Dermis blood vessel endothelial cell (primary cell): ENCODE measurements at regions not wholly inside any gene's neighbourhood (a gene's known extent, or its start where the extent isn't known, plus 50 kb on each side); places are given as distances from the start of the nearest gene placed in this dataset.

Experiments
- DNase-seq: peaks from one replicate; pipeline ENCODE4 v3.0.0; 2010

DNA sequence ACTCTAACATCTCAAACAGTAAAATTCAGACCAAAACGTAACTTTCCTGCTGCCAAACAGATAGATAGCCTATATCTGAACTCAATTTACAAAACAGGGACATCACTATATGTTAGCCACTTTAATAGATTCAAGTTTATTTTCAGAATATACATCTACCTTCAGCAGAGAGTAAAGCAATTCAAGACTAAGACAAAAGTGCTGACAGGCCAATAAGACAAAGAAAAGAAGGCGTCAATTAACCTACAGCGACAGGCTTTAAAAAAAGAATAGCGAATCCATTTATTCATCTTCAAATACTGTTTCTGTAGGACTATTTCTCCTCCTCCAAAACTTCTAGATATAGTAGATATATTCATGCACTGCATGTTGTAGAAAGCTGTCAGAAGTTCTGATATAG lies 333.0 kb downstream of the GRB14 start:
- no peak for DNase-seq

DNA sequence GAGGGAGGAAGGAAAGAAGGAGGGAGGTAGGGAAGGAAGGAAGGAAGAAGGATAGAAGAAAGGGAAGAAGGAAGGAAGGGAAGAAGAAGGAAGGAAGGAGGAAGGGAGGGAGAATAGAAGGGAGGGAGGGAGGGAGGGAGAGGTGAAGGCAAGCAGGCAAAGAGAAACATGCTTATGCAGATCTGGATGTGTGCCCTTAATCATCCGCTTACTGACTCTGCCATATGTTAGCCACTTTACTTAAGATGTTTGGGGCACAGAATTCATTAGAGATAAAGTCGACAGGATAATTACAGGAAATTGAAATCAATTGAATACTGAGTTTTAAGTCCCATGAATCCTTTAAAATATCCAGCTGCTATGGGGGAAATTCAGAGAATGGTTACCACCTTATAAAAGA lies 334.2 kb downstream of the GRB14 start:
- no peak for DNase-seq

DNA sequence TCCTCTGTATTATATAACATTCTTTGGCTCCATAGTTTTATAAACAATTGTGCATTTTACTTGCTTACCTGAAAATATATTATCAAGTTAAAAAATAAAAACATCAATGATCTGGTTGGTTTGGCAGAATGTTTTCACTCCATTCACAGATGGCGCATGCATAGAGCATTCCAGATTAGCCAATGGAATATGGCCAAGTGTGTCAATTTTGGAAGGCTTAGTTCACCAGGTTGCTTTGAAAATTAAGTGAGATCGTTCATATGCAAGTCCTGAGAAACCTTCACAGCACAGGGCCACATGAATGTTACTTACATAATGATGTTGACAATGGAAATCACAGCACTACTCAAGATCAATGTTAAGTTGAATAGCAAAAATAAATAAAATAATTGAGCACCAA lies 335.7 kb downstream of the GRB14 start:
- DNase-seq = no peak

DNA sequence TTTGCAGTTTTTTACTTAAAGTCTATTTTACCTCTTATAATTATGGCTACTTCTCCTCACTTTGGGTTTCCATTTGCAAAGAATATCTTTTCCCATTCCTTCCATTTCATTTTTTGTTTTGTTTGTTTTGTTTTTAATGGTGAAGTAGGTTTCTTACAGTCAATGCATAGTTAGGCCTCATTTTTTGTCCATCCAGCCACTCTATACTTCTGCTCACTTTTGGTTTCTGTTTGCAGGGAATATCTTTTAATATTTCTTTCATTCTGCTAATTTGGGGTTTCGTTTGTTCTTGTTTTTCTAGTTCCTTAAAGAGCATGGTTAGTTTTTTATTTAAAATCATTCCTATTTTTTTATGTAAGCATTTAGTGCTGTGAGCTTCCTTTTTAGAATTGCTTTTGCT lies 339.4 kb downstream of the GRB14 start:
- DNase-seq = no peak

DNA sequence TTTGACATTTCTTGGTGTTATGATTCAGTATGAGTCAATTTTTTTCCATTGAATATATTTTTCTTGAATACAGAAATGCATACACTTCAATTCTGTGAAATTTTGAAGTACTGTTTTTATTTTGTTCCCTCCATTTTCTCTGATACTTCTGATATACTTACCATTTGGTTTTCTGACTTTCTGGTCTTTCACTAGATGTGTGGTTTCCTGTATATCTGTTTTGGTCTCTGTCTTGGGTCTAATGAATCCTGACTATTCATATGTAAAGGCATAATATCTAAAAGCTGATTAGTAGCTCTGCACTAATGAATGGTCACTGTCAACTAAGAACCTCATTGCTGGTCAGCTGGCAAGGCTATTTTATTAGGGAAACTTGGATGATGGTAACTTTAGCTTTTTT lies 345.6 kb downstream of the GRB14 start:
- no peak for DNase-seq

DNA sequence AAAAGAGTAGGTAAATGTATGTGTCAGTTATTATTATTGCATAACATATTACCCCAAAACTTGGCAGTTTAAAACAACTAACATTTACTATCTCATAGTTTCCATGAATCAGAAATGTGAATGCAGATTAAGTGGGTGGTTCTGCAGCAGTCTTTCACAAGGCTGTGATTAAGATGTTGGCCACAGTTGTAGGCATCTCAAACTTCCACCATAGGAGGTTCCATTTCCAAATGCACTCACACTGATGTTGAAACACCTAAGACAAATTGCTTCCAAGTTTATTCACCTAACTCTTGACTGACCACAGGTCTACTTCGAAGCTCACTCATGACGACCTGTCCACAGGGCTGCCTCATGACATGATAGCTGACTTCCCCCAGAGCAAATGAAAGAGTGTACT lies 360.8 kb downstream of the GRB14 start:
- no peak for DNase-seq

DNA sequence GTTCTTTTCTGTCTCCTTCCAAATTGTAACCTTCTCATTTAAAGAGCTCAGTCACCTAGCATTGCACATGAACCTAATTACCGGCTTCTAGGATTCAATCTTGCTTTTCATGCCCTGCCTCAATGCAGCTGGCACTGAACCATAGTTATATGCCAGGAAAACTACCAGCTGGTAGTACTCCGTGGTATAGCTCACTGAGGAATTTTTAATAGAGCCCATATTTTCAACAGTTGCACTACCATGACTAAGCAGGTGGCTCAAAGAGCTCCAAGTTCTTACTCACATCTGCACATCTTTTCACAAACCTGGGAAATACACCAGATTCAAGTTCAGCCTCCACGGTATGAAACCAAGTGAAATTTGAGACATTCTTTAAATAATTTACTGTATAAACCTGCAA lies 363.5 kb downstream of the GRB14 start:
- no peak for DNase-seq

DNA sequence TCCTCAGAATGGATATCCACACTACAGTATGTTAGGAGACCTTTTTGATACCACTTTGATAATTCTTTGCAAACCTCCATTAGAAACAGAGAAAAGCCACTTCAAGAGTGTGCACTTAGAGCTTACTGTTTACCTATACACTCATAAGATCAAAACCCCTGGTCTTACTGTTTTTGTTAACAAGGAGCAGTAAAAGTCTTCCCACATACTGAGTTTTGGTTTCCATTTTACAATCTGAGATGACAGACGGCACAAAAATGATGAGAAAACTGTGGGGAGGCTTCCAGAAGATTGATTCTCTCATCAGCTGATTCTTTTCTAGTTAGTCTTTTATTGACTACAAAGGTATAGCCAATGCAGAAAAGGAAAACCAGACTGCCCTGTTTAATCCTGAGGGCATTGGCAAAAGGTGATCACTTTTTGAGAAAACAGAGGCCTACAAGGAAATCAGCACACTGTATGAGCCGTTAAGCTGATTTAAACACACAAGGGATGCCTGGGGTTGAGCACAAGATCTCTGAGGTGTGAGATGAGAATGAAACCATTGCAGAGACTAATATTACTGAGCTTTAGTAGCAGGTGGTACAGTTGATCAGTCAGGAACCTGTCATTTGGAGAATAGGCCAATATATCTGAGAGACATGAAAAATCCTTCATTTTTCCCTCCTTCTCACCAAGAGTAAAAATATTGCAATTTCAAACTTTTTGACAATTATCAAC lies 368.6 kb downstream of the GRB14 start:
- DNase-seq = no peak

DNA sequence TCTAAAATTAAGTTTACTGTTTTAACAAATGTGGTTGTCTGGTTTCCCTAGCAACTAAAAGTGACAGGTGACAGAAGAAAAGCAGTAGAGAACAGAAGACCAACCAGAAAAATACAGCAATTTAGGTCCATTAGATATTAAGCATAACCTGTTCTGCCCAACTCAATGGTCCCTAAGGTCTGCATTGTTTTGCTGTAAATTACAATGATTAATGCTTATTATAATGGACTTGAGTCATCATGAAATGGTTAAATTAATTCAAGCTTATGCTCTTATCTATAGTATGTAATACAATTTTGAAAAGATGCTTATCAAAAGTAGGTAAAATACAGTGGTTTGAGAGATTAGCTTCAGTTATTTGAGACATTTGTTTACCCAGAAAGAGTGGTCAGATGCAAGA lies 378.0 kb downstream of the GRB14 start:
- no peak for DNase-seq

DNA sequence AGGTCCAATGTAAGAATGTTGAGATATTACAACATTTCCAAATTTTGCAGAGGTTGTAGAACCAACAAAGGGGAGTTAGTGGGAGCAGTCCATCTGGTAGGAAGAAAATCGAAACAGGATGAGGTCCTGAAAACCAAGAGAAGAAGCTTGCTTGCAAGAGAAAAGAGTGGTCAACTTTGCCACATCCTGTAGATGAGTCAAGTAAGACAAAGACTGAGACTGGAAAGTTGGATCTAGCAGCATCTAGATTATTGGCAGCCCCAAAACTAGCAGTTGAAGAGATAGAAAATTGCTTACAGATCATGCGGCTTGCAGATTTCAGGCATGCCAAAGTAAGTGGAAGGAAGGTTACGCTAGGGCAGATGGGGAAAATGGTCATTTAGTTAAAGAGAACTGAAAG lies 378.9 kb downstream of the GRB14 start:
- DNase-seq = no peak

DNA sequence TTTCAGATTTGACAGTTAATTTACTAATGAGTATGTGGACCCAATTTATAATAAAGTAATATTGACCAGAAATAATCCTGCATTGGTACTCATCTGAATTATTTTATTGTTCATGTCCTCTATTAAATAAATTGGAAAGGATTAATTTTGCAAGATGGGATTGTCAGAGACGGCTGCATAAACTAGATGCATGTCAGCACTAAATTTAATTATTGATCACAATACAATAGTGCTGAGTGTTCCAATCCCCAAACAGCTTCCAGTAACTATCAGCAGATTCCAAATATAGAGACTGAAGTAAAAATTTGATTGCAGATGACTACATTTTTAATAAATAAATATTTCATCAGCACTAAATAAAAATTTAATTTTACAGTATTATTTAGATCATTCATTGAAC lies 387.2 kb downstream of the GRB14 start:
- DNase-seq = no peak

DNA sequence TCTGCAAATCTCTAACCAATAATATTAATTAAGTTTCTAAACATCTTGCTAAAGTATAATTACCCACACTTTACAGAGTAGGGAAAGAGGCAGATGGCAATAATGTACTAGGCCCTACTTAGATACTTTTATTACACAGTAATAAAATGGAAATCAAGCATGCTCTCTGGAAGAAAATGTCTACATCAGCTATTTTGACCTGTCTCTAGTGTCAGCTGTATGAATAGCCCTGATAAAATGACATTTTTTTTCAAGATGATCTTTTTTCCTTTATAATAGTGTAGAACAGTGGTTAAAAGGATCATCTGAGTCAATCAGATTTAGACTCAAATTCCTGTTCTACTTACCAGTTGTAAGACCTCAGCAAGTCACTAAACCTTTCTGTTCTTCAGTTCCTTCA lies 397.3 kb downstream of the GRB14 start:
- DNase-seq = no peak

DNA sequence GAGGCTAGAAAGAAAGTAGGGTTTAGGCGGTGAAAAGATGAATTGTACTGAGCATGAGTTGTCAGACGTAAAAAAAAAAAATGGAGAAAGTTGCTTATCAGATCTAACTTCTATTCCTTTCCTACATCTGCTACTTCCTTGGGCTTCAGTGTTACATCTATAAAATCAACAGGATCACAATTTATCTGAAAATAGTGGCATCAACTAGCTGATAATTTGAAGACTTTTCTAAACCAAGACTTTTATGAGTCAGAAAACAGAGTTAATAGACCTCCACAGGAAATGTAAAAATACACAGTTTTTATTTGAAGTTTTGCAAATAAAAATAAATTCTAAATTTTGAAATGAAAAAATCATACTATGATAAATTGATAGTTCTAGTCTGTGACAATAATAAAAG lies 399.8 kb downstream of the GRB14 start:
- DNase-seq = no peak

DNA sequence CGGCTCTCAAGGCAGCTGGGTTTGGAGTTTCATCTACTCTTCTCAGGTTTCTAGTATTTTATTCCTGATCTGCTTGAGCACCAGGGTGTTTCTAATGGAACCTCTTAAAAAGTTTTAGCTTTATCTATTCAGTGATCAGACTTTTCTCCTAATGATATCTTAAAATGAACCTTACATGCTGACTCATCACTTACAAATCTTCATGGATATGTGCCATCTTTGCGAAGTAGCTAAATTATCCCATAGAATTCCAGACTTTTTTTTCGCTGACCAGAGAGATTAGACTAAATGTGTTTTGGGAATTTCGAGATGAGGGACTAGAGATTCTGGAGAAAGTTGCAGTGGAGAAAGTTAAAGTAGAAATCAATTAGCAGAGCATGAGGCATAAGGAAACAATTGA lies 401.0 kb downstream of the GRB14 start:
- DNase-seq = no peak

DNA sequence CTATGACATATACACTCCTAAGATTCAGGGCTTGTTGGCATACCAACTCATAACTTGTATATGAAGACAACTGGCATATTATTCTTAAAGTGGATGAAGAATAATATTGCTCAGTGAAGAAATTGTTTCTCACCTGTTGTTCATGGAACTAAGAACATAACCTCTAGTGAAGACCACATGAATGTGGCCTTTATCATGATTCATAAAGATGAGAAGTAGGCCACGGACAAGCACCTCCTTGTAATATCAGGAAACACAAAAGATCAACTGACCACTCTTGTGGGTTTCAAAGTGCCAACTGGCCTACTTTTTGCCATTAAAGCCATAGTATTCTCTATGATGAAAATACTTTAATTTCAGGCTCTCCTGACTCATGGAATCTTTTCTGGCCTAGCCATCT lies 407.4 kb downstream of the GRB14 start:
- no peak for DNase-seq

DNA sequence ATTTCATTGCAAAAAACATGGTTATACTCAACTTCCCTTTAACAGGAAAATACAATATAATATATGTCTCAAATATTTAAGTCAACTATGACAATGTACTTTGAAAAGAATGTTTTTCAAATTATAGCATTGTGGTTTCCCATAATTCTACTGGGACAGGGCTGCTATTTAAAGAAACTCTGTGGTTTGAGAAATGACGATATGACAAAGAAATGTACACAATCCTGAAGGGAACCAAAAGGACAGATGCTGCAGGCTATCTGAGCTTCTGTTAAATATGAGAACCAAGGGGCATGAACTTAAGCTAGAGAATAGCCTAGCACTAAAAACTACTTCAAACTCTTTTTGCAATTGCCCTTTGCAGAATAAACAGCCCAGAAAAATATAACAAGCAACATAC lies 415.9 kb downstream of the GRB14 start:
- no peak for DNase-seq

DNA sequence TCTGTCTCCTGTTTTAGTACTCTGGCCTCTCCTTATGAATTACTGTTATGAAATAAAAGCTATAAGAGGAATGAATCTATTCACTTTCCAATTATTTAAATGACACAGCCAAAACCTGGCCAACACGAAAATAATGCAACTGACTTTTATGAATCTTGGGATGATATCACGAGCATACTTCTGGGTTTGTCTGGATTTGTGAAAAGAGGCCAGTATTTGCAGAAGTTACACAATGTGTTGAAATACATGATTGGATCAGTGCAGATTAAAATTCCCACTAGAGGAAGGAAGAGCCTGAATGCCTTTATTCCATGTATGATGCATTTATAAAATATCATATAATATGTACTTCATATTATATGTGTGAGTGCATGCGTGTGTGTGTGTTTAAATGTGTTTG lies 418.2 kb downstream of the GRB14 start:
- DNase-seq = no peak

DNA sequence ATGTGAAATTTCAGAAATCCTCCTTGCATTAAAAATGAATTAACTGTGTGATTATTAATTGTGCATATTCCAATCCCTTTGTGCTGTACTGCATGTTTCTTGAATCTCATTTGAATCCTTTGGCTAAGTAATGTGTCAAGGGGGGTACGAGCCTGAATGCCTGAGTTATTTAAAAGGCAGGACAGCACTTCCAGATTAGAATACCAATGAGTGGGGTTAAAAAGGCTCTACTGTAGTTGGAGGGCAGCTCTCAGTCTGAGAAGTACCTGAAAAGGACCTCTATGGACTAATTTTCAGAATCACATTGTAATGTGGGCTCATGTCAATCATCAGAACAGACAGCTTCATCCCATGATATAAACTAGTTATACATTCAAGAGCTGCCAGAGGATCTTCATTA lies 423.0 kb downstream of the GRB14 start:
- DNase-seq = no peak

DNA sequence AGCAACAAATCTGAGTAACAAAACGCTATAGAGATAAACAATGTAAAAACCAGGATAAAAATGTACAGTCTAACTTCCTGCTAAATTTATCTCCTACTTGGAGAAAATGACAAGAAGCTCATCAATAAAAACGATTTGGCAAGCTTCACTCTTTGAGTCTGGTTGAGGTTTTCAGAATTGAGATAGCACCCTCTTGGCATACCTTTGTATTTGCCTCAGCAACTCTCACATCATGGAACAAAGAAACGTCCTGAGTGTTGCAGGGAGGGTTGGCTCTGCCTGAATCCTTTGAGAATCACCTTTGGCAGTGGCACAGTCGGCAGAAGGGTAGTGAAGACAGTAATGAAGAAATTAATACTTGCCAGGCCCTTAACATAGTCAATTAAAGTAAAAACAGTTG lies 430.6 kb downstream of the GRB14 start:
- no peak for DNase-seq

DNA sequence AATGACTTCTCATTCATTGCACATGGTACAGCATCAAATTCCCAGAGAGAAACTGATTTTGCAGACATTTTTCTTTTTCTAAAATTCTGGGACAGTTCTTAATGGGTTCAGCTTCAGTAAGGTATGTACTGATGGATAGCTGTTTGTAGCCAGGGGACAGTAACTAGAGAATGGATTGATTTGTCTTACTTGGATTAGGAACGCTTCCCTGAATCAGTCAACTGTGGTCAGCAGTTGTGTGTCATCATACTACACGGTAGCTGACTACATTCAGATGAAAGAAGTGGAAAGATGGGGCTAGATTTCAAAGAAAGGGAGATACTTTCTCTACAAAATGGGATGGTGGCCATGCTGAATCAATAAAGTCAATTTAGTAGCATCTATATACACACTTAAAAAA lies 431.4 kb downstream of the GRB14 start:
- DNase-seq = no peak

DNA sequence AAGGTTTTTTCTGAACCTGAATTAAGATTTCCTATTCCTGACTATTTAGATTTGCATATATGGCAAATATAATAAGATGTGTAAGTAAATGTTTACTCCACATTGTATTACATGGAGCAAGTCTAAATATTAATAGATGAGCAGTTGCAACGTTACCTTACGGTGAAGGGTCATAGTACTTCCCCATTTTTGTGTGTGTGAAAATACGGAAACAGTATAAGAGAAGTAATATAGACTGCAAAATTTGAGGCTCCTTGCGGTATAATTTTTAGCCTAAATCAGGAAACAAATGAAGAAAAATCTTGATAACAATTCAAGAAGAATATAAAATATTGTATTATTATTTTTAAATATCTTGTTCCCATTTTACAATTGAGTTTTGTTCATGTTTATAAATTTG lies 434.2 kb downstream of the GRB14 start:
- no peak for DNase-seq

DNA sequence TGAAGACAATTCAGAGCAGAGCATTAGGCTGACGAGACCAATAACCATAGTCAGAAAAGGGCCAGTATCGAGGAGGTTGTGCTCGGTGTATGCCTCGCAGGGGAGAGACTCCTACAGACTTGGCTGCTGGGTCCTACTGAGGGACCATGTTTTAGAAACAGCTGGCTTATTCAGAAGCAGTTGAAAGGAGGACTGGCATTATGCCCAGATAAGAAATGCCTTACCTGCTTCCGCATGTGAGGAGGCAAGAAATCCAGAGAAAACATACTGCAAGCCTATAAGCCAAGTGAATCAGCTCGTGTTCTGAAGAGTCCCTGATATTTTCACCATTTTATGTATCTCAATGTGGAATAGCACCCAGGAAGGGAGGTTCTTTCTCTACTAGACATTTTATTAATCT lies 434.7 kb downstream of the GRB14 start:
- DNase-seq = no peak

DNA sequence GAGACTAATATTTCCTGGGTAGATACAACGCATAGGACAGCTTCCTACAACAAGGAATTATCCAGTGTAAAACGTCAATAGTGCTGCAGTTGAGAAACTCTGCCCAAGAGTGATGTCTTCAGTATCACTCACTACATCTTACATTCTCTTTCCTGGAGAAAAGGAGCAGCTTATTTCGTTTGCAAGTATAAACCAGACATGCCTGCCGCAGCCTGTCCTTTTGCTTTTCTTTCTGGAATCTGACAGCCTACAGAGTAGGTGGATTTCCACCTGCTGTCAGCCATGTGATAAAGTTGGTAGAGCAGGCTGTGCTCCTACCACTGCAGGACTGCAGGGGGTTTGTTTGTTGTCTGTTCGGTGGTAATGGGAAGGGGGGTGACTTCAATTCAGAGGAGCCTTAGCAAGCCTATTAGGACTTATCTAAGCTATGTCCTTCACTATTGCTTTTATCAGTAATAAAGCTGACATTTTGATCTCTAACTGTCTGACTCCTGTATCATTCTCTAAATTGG lies 439.1 kb downstream of the GRB14 start:
- DNase-seq = no peak

DNA sequence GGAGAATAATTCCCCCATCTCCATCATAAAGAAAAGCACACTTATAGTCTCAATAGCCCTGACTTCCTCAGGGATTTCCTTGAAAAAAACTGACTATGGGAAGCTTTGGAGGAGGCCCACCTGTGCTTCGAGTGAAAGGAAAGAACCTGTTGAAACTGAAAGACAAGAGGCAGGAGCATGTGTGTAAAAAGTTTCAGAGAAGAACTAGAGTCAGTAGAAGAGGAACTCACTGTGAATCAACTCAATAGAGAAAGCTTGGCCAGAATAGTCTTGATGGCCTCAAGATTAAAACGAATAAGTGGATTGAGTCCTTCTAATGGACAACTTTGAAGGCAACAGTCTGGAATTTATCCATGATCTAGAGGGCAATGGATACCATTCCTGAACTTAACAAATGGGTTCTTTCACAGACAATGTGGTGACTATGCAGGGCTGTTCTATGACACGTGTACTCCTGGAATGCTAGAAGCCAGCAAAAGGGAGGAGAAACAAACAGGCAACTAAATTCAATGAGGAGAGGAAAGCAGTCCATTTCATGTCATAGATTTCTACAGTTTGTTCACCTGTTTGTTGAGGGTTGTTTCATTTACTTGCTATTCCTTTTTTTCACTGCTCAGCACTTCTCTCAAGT lies 442.3 kb downstream of the GRB14 start:
- no peak for DNase-seq

DNA sequence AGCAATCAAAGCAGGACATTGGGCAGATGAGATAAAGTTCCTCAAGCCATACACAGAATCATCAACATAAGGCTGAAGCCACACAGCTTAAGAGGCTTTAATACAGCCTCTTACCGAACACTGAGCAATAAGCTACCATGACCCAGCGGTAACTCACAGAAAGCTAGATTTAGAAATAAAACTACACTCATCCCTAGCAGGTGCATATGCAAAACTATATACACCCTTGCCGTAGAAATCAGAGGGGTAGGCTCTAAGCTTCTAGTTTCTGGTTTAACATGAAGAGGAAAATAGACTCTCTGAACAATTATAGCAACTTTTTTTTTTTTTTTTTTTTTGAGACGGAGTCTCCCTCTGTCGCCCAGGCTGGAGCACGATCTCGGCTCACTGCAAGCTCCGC lies 428.8 kb upstream of the FIGN start:
- no peak for DNase-seq
